Astrocyte of the cerebellum (primary cell): ENCODE measurements at regions not wholly inside any gene's neighbourhood (a gene's known extent, or its start where the extent isn't known, plus 50 kb on each side); places are given as distances from the start of the nearest gene placed in this dataset.
"Not testable (repeated sequence)": the region's sequence is repeated elsewhere in the genome, so short reads cannot be mapped to it uniquely, and the experiment has no call there.

Experiments used
- DNase-seq: peaks from one replicate; pipeline ENCODE4 v3.0.0-alpha.2; 2011; ENCODE audit warnings: low read depth
- H3K4me3 ChIP-seq: 2 replicates; pipeline ENCODE4 v1.5.1; 2011; ENCODE audit warnings: mild to moderate bottlenecking, low read depth, low read length, moderate library complexity
- in situ Hi-C: cut with HindIII; loops from 2 replicates; pipeline ENCODE4 v1.10.0; 2017; ENCODE audit warnings: low sequenced_read_pairs
- TF ChIP-seq, protein P1 (sequence below): IDR thresholded peaks from 2 replicates; pipeline ENCODE4 v1.5.1; 2012; ENCODE audit warnings: low read length, low read depth, moderate library complexity, mild to moderate bottlenecking; ENCODE audit errors: missing control alignments

- no peak for DNase-seq
- TF ChIP-seq, protein P1, sequence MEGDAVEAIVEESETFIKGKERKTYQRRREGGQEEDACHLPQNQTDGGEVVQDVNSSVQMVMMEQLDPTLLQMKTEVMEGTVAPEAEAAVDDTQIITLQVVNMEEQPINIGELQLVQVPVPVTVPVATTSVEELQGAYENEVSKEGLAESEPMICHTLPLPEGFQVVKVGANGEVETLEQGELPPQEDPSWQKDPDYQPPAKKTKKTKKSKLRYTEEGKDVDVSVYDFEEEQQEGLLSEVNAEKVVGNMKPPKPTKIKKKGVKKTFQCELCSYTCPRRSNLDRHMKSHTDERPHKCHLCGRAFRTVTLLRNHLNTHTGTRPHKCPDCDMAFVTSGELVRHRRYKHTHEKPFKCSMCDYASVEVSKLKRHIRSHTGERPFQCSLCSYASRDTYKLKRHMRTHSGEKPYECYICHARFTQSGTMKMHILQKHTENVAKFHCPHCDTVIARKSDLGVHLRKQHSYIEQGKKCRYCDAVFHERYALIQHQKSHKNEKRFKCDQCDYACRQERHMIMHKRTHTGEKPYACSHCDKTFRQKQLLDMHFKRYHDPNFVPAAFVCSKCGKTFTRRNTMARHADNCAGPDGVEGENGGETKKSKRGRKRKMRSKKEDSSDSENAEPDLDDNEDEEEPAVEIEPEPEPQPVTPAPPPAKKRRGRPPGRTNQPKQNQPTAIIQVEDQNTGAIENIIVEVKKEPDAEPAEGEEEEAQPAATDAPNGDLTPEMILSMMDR, result no peak
- in situ Hi-C loops, result no loop called here
- H3K4me3 ChIP-seq, result no peak overlapping the region
Observed at GRCh38 chr10:22825841-22826240, 102.0 kb upstream of the ARMC3 start.

GRCh38 chr10:22824984-22825383 is 102.9 kb upstream of the ARMC3 start:
- no peak for DNase-seq
- TF ChIP-seq, protein P1, result no peak
- in situ Hi-C loops, result no loop called here
- no peak overlapping the region for H3K4me3 ChIP-seq

DNA sequence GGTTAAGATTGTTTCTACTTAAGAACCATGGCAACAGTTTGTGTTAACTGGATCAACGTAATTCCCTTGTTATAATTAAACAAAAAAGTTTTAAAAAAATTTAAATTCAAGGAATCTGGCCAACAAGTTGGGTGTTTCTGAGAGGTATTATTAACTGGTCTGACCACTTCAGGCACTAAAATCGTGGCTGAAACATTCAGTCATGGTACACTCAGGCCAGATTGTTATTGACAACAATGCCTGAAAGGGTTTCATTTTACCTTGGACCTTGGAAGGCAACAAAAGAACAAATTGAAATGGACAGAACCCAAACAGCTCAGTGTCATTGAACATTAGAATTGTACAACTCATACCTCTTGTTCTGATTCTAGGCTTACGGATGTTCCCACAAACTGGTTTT is 103.3 kb upstream of the ARMC3 start:
- DNase-seq, result no peak
- H3K4me3 ChIP-seq, result no peak overlapping the region
- TF ChIP-seq, protein P1, result no peak
- in situ Hi-C loops, result no loop called here

DNA sequence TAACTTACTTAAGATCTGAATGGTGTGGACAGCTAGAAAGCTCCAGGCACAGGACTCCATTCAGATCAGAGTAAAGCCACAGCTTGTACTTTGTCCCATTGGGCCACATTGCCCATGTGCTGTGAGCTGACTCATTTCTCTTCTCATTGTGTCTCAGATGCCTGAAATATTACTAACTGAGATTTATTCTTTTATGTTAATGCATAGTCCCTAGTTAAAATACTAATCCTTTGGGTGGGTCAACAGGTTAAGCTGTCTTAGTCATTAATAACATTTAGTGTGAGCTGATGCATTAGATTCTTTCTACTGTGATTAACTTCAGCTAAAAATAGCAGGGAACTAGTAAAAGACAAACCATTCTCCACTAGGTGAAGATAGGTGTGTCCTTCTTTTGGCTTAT is 104.7 kb upstream of the ARMC3 start:
- TF ChIP-seq, protein P1, result no peak
- H3K4me3 ChIP-seq, result no peak overlapping the region
- DNase-seq, result peak; percentile 63
- in situ Hi-C loops, result no loop called here

GRCh38 chr10:22821921-22822320 is 105.9 kb upstream of the ARMC3 start:
- H3K4me3 ChIP-seq, in situ Hi-C loops, DNase-seq: not testable (repeated sequence)

GRCh38 chr10:22821501-22821900 is 106.4 kb upstream of the ARMC3 start:
- peak; percentile 49 for DNase-seq
- in situ Hi-C loops, result no loop called here
- TF ChIP-seq, protein P1, result no peak
- H3K4me3 ChIP-seq, result no peak overlapping the region

DNA sequence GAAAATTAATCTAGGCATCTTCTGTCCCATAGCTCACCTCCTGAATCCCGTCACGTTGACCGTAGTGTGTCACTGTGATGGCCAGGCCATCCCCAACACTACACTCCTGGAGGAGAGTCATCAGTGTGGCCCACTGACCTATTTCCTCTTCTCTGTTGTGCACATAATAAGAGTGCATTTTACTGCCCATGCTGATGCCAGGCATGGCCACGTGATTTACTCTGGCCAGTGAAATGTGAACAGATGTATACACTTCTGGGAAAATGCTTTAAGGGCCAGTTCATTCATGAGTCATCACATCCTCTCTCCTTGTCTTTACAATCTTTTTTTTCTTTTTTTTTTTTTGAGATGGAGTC is 101.9 kb upstream of the PIP4K2A start:
- H3K4me3 ChIP-seq, result no peak overlapping the region
- DNase-seq, result no peak
- in situ Hi-C loops, result no loop called here
- TF ChIP-seq, protein P1, result no peak
